ENCODE measurements at regions not wholly inside any gene's neighbourhood (a gene's known extent, or its start where the extent isn't known, plus 50 kb on each side); places are given as distances from the start of the nearest gene placed in this dataset.

- no peak for DNase-seq (ENCODE audit: low read depth)
These were observed 89.6 kb upstream of the SHB start for GRCh38 chr9:38158628-38159027.

GRCh38 chr9:38157711-38158110 lies 88.7 kb upstream of the SHB start:
- DNase-seq (ENCODE audit: low read depth), result no peak

- DNase-seq (ENCODE audit: low read depth), result no peak
These were observed 85.7 kb upstream of the SHB start for GRCh38 chr9:38154501-38155421.

- no peak for DNase-seq (ENCODE audit: low read depth)
These were observed 84.9 kb upstream of the SHB start for GRCh38 chr9:38153910-38154291.

GRCh38 chr9:38153152-38153909 lies 84.3 kb upstream of the SHB start:
- DNase-seq (ENCODE audit: low read depth), result no peak

- DNase-seq (ENCODE audit: low read depth), result no peak
These were observed 80.6 kb upstream of the SHB start for GRCh38 chr9:38149647-38150046.

- DNase-seq (ENCODE audit: low read depth), result no peak
These were observed 77.8 kb upstream of the SHB start for GRCh38 chr9:38146844-38147243.

- DNase-seq (ENCODE audit: low read depth), result no peak
These were observed 76.6 kb upstream of the SHB start for GRCh38 chr9:38145526-38146053.

- no peak for DNase-seq (ENCODE audit: low read depth)
These were observed 75.4 kb upstream of the SHB start for GRCh38 chr9:38144421-38144820.

GRCh38 chr9:38141746-38142591 lies 72.9 kb upstream of the SHB start:
- peak; percentile 45 for DNase-seq (ENCODE audit: low read depth)

GRCh38 chr9:38138276-38138675 lies 69.2 kb upstream of the SHB start:
- no peak for DNase-seq (ENCODE audit: low read depth)

- no peak for DNase-seq (ENCODE audit: low read depth)
These were observed 68.3 kb upstream of the SHB start for GRCh38 chr9:38137342-38137741.

GRCh38 chr9:38136386-38136785 lies 67.4 kb upstream of the SHB start:
- DNase-seq (ENCODE audit: low read depth), result no peak

GRCh38 chr9:38134611-38135237 lies 65.7 kb upstream of the SHB start:
- DNase-seq (ENCODE audit: low read depth), result no peak

- no peak for DNase-seq (ENCODE audit: low read depth)
These were observed 64.6 kb upstream of the SHB start for GRCh38 chr9:38133595-38133994.

- no peak for DNase-seq (ENCODE audit: low read depth)
These were observed 63.9 kb upstream of the SHB start for GRCh38 chr9:38132956-38133355.

GRCh38 chr9:38131729-38132128 lies 62.7 kb upstream of the SHB start:
- no peak for DNase-seq (ENCODE audit: low read depth)

- DNase-seq (ENCODE audit: low read depth), result no peak
These were observed 61.7 kb upstream of the SHB start for GRCh38 chr9:38130724-38131123.

GRCh38 chr9:38129366-38129765 lies 60.3 kb upstream of the SHB start:
- DNase-seq (ENCODE audit: low read depth), result no peak

GRCh38 chr9:38128752-38129270 lies 59.8 kb upstream of the SHB start:
- no peak for DNase-seq (ENCODE audit: low read depth)

- no peak for DNase-seq (ENCODE audit: low read depth)
These were observed 58.3 kb upstream of the SHB start for GRCh38 chr9:38127271-38127839.
